MM.1S (cell line): ENCODE measurements at regions not wholly inside any gene's neighbourhood (a gene's known extent, or its start where the extent isn't known, plus 50 kb on each side); places are given as distances from the start of the nearest gene placed in this dataset.

ENCODE experiments used
- CTCF ChIP-seq: fragments of 300-600 bp; sonication (generic); IDR thresholded peaks from 2 replicates; pipeline ENCODE4 v1.5.1; 2016; ENCODE audit warnings: antibody characterized with exemption, low read length, mixed read lengths
- EZH2 ChIP-seq: fragments of 300-600 bp; sonication (generic); optimal IDR thresholded peaks from 2 replicates; pipeline ENCODE3; 2017; ENCODE audit warnings: low read depth, mild to moderate bottlenecking, antibody characterized with exemption, low read length, mixed read lengths
- EZH2phosphoT487 ChIP-seq: fragments of 300-600 bp; sonication (generic); IDR thresholded peaks from 2 replicates; pipeline ENCODE4 v1.6.1; 2018; ENCODE audit warnings: antibody characterized with exemption, low read length

GRCh38 chr1:221302357-221302756 lies 423.1 kb downstream of the HLX start:
- no peak for TF ChIP-seq CTCF
- TF ChIP-seq EZH2phosphoT487 = no peak
- TF ChIP-seq EZH2 = no peak
